Testis (tissue), 2 donors: ENCODE measurements at regions not wholly inside any gene's neighbourhood (a gene's known extent, or its start where the extent isn't known, plus 50 kb on each side); places are given as distances from the start of the nearest gene placed in this dataset.

Experiments used
- POLR2A ChIP-seq: fragments of 450-650 bp; IDR thresholded peaks from one replicate; pipeline ENCODE4 v1.6.1; 2017; ENCODE audit warnings: antibody characterized with exemption, mild to moderate bottlenecking, moderate library complexity
- TF ChIP-seq, protein P1 (sequence below), 3 experiments: fragments of 450-650 bp in 2 of 3; fragments of 200-600 bp in 1 of 3; sonication (generic) in 1 of 3; IDR thresholded peaks; one replicate each; pipeline ENCODE4 v1.5.1; 2016 to 2019; ENCODE audit warnings: antibody characterized with exemption in 3 of 3, mild to moderate bottlenecking in 2 of 3, moderate library complexity in 1 of 3

DNA sequence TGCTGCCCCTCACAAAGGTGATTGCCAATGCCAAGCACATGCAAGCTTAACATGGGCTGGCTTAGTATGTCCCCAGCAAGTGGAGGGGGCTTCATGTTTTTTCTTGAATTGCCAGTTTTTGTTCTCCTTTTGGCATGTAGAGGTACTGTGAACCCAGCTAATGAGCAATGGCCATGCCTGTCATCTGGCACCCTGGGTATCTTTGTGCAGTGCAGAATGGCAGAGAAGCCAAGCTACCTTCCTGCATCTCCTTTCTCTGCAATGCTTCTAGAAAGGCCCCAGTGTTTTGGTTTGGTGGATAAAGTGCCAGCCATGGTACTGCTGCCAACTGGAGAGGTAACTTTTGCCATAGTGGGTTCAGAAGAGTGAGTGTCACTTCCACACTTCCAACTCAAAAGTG, 576.9 kb downstream of the CMPK2 start:
- no peak for TF ChIP-seq POLR2A
- TF ChIP-seq, protein P1, sequence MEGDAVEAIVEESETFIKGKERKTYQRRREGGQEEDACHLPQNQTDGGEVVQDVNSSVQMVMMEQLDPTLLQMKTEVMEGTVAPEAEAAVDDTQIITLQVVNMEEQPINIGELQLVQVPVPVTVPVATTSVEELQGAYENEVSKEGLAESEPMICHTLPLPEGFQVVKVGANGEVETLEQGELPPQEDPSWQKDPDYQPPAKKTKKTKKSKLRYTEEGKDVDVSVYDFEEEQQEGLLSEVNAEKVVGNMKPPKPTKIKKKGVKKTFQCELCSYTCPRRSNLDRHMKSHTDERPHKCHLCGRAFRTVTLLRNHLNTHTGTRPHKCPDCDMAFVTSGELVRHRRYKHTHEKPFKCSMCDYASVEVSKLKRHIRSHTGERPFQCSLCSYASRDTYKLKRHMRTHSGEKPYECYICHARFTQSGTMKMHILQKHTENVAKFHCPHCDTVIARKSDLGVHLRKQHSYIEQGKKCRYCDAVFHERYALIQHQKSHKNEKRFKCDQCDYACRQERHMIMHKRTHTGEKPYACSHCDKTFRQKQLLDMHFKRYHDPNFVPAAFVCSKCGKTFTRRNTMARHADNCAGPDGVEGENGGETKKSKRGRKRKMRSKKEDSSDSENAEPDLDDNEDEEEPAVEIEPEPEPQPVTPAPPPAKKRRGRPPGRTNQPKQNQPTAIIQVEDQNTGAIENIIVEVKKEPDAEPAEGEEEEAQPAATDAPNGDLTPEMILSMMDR (IDR thresholded peaks at IDR 0.05): no peak
